ENCODE measurements at regions not wholly inside any gene's neighbourhood (a gene's known extent, or its start where the extent isn't known, plus 50 kb on each side); places are given as distances from the start of the nearest gene placed in this dataset.

DNA sequence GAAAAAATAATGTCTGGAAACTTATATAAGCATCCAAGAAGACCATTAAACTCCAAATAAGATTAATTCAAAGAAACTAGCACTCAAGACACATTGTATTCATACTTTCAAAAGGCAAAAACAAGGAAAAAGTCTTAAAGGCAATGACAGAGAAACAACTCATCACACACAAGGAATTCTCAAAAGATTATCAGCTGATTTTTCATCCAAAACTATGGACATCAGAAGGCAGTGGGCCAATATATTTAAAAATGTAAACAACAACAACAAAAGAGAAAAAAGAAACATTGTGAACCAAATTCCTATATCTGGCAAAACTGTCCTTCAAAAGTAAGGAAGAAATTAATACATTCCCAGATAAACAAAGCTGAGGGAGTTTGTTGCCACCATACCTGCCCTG is 711.4 kb upstream of the GALNTL6 start:
- DNase-seq (ENCODE audit: insufficient read length, low spot score) (no peak), FAIRE-seq (no peak)
- TF ChIP-seq POLR2AphosphoS5 (IDR thresholded peaks at IDR 0.05; ENCODE audit: low read depth, low read length) (no peak), TAF1 (IDR thresholded peaks at IDR 0.05; ENCODE audit: low read depth, low read length) (no peak), SPI1 (IDR thresholded peaks at IDR 0.05; ENCODE audit: low read depth, low read length) (no peak), POLR2A (IDR thresholded peaks at IDR 0.05; ENCODE audit: low read depth, low read length) (no peak), PAX5 (IDR thresholded peaks at IDR 0.05; ENCODE audit: insufficient read depth, low read length, severe bottlenecking) (no peak), POU2F2 (IDR thresholded peaks at IDR 0.05; ENCODE audit: low read depth, low read length) (no peak)

DNA sequence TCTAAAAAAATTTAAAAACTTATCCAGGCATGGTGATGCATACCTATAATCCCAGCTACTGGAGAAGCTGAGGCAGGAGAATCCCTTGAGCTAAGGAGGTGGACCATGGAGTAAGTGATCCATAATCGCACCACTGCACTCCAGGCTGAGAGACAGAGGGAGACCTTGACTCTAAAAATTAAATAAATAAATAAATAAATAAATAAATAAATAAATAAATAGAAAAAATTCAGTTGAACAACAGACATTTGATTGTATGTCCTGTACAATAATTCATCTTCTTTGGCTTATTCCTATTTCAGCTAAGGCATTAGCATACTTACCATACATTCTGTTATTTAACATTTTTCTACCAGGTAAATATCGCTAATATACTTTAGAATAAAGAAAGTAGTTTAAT is 726.1 kb upstream of the GALNTL6 start:
- no peak for TF ChIP-seq TAF1 (IDR thresholded peaks at IDR 0.05; ENCODE audit: low read depth, low read length)
- no peak for TF ChIP-seq POU2F2 (IDR thresholded peaks at IDR 0.05; ENCODE audit: low read depth, low read length)
- no peak for TF ChIP-seq SPI1 (IDR thresholded peaks at IDR 0.05; ENCODE audit: low read depth, low read length)
- TF ChIP-seq POLR2AphosphoS5 (IDR thresholded peaks at IDR 0.05; ENCODE audit: low read depth, low read length), result no peak
- no peak for TF ChIP-seq POLR2A (IDR thresholded peaks at IDR 0.05; ENCODE audit: low read depth, low read length)
- TF ChIP-seq PAX5 (IDR thresholded peaks at IDR 0.05; ENCODE audit: insufficient read depth, low read length, severe bottlenecking), result no peak
- DNase-seq (ENCODE audit: insufficient read length, low spot score) (no peak), FAIRE-seq (no peak)

DNA sequence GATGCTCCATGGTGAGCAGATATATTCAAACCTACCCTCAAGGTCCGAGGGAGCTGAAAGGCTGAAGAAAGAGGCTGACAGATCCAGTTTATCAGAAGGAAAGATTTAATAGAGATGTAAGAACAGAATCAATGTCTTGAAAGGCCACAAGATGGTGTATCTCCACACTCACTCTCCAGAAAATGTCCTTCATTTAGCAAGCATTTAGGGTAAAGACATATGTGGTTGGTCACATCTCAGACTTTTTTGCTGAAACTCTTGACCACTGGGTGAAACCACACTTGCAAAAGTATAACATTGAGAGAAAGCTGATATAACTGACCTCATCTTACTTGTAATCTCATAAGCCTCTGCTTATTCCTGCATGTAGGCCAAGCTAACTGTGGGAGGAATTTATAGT is 745.8 kb upstream of the GALNTL6 start:
- FAIRE-seq (no peak), DNase-seq (ENCODE audit: insufficient read length, low spot score) (no peak)
- TF ChIP-seq TAF1 (IDR thresholded peaks at IDR 0.05; ENCODE audit: low read depth, low read length) (no peak), POLR2AphosphoS5 (IDR thresholded peaks at IDR 0.05; ENCODE audit: low read depth, low read length) (no peak), POLR2A (IDR thresholded peaks at IDR 0.05; ENCODE audit: low read depth, low read length) (no peak), POU2F2 (IDR thresholded peaks at IDR 0.05; ENCODE audit: low read depth, low read length) (no peak), SPI1 (IDR thresholded peaks at IDR 0.05; ENCODE audit: low read depth, low read length) (no peak), PAX5 (IDR thresholded peaks at IDR 0.05; ENCODE audit: insufficient read depth, low read length, severe bottlenecking) (no peak)

DNA sequence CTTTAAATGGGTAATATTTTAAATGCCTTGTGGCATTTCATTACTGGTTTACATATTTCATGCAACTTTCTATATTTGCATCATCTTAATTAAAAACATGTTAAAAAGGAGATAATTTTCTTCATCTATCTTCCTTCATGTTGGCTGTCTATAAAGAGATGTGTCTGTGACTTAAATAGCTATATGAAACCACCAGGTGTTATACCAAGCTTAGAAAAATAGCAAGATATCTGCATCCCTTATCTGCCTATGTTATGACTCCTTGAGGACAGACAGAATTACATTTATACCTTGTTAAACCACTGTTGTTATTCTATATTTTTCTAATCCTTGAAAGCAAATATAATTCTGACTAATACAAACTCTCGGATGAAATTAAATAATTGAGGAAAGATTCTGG is 763.8 kb upstream of the GALNTL6 start:
- FAIRE-seq, result no peak
- no peak for TF ChIP-seq POU2F2 (IDR thresholded peaks at IDR 0.05; ENCODE audit: low read depth, low read length)
- DNase-seq (ENCODE audit: insufficient read length, low spot score), result no peak

DNA sequence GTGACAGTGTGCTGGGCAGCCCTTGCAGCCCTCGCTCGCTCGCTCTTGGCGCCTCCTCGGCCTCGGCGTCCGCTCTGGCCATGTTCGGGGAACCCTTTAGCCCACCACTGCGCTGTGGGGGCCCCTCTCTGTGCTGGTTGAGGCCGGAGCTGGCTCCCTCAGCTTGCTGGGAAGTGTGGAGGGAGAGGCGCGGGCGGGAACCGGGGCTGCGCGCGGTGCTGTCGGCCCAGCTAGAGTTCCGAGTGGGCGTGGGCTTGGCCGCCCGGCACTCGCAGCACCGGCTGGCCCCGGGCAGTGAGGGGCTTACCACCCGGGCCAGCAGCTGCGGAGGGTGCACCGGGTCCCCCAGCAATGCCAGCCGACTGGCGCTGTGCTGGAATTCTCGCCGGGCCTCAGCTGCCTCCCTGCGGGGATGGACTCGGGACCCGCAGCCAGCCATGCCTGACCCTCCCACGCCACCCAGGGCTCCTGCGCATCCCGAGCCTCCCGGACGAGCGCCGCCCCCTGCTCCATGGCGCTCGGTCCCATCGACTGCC is 770.1 kb upstream of the GALNTL6 start:
- FAIRE-seq (no peak), DNase-seq (ENCODE audit: insufficient read length, low spot score) (no peak)
- TF ChIP-seq POLR2AphosphoS5 (IDR thresholded peaks at IDR 0.05; ENCODE audit: low read depth, low read length), result no peak
- no peak for TF ChIP-seq POU2F2 (IDR thresholded peaks at IDR 0.05; ENCODE audit: low read depth, low read length)
- TF ChIP-seq PAX5 (IDR thresholded peaks at IDR 0.05; ENCODE audit: insufficient read depth, low read length, severe bottlenecking), result no peak
- TF ChIP-seq SPI1 (IDR thresholded peaks at IDR 0.05; ENCODE audit: low read depth, low read length), result no peak
- no peak for TF ChIP-seq POLR2A (IDR thresholded peaks at IDR 0.05; ENCODE audit: low read depth, low read length)
- TF ChIP-seq TAF1 (IDR thresholded peaks at IDR 0.05; ENCODE audit: low read depth, low read length), result no peak

DNA sequence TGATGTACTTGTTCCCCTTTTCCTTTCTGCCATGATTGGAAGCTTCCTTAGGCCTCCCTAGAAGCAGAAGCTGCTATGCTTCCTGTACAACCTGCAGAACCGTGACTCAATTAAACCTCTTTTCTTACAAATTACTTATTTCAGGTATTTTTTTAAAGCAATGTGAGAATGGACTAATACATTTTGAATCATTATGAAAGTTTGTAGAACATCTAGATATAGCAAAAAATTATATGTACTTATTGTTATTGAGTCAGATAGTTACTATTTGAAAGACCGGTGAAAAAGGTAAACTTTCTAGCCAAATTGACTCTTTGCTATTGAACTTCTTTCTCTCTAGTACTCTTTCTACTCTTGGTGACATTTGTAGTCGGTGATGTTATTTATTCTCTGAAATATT is 777.3 kb upstream of the GALNTL6 start:
- DNase-seq (ENCODE audit: insufficient read length, low spot score) (no peak), FAIRE-seq (no peak)
- TF ChIP-seq SPI1 (IDR thresholded peaks at IDR 0.05; ENCODE audit: low read depth, low read length), result no peak
- TF ChIP-seq TAF1 (IDR thresholded peaks at IDR 0.05; ENCODE audit: low read depth, low read length), result no peak
- TF ChIP-seq POLR2AphosphoS5 (IDR thresholded peaks at IDR 0.05; ENCODE audit: low read depth, low read length), result no peak
- no peak for TF ChIP-seq POU2F2 (IDR thresholded peaks at IDR 0.05; ENCODE audit: low read depth, low read length)
- no peak for TF ChIP-seq PAX5 (IDR thresholded peaks at IDR 0.05; ENCODE audit: insufficient read depth, low read length, severe bottlenecking)
- no peak for TF ChIP-seq POLR2A (IDR thresholded peaks at IDR 0.05; ENCODE audit: low read depth, low read length)

DNA sequence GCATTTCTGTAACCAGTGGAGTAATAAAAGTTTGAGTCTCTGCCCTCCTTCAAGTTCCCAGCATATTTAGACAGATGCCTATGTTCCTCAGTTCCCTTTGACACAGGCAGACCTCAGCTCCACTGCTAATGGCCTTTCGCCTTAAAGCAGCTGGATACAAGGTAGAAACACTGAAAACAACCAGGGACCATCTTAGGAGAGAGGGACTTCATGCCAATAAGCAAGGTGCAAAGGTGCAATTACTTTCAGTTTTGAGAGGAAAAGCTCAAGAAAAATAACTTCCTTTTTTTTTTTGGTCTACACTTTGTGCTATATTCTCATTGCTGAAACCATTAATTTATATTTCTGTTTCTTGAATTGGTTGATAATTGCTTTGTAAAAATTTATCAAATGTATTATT is 781.9 kb upstream of the GALNTL6 start:
- DNase-seq (ENCODE audit: insufficient read length, low spot score), result no peak
- TF ChIP-seq SPI1 (IDR thresholded peaks at IDR 0.05; ENCODE audit: low read depth, low read length) (no peak), POU2F2 (IDR thresholded peaks at IDR 0.05; ENCODE audit: low read depth, low read length) (no peak), POLR2AphosphoS5 (IDR thresholded peaks at IDR 0.05; ENCODE audit: low read depth, low read length) (no peak), TAF1 (IDR thresholded peaks at IDR 0.05; ENCODE audit: low read depth, low read length) (no peak), POLR2A (IDR thresholded peaks at IDR 0.05; ENCODE audit: low read depth, low read length) (no peak), PAX5 (IDR thresholded peaks at IDR 0.05; ENCODE audit: insufficient read depth, low read length, severe bottlenecking) (no peak)
- FAIRE-seq, result no peak

DNA sequence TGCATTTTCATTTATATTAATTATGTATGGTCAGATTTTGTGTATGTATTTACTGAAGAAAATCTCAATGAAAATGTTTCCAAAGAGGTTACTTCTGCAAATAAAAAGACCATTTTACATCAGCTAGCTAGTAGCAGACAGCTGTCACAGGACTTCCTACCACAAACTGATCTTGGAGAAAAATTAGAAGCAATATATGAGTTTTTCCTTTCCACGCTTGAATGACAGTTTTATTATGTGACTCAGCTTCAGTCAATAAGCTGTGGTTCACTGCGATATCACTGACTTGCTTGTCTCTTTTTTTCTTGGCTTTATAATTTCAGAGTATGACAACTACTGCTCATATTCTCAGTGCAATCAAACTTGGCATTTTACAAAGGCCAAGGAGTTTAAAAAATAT is 787.4 kb upstream of the GALNTL6 start:
- no peak for DNase-seq (ENCODE audit: insufficient read length, low spot score)
- FAIRE-seq, result no peak
- TF ChIP-seq POU2F2 (IDR thresholded peaks at IDR 0.05; ENCODE audit: low read depth, low read length) (no peak), PAX5 (IDR thresholded peaks at IDR 0.05; ENCODE audit: insufficient read depth, low read length, severe bottlenecking) (no peak), TAF1 (IDR thresholded peaks at IDR 0.05; ENCODE audit: low read depth, low read length) (no peak), POLR2A (IDR thresholded peaks at IDR 0.05; ENCODE audit: low read depth, low read length) (no peak), POLR2AphosphoS5 (IDR thresholded peaks at IDR 0.05; ENCODE audit: low read depth, low read length) (no peak), SPI1 (IDR thresholded peaks at IDR 0.05; ENCODE audit: low read depth, low read length) (no peak)

DNA sequence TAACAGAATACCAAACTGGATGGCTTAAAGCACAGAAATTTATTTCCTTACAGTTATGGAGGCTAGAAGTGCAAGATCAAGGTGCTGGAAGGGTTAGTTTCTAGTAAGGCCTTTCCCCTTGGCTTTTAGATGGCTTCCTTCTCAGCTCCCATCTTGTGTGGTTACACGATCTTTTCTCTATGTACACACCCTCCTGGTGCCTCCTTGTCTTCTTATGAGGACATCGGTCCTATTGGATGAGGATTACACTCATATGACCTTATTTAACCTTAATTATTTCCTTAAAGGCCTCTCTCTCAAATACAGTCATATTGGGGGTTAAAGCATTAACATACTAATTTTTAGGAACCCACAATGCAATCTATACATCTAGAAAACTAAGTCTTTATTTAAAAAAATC is 787.9 kb upstream of the GALNTL6 start:
- DNase-seq (ENCODE audit: insufficient read length, low spot score) (no peak), FAIRE-seq (no peak)
- TF ChIP-seq POU2F2 (IDR thresholded peaks at IDR 0.05; ENCODE audit: low read depth, low read length) (no peak), TAF1 (IDR thresholded peaks at IDR 0.05; ENCODE audit: low read depth, low read length) (no peak), POLR2AphosphoS5 (IDR thresholded peaks at IDR 0.05; ENCODE audit: low read depth, low read length) (no peak), POLR2A (IDR thresholded peaks at IDR 0.05; ENCODE audit: low read depth, low read length) (no peak), PAX5 (IDR thresholded peaks at IDR 0.05; ENCODE audit: insufficient read depth, low read length, severe bottlenecking) (no peak), SPI1 (IDR thresholded peaks at IDR 0.05; ENCODE audit: low read depth, low read length) (no peak)

DNA sequence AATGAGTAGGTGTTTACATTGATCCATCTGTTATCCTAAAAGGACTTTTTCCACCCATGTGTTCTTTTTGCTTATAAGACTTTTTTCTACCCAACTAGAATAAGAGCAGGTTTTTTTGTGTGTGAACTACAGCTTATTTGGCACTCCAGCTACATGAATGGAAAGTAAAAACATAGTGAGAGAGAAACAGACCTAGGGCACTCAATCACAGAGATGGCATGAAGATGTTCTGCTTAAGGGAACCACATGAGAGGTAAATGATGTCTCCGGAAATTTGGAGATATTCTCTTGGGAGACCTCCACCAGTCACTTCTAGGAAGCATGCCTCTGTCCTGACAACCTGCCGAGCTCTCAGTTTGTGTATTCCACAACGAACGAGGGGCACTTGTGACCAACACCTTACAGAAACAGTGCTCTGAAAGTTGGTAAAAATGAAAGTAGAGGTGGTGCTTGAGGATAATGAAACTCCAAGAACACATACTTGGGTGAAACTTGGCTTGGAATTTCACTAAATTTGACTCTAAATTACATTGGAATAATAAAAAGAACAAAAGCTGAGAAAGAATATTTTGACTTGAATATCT is 788.4 kb upstream of the GALNTL6 start:
- TF ChIP-seq PAX5 (IDR thresholded peaks at IDR 0.05; ENCODE audit: insufficient read depth, low read length, severe bottlenecking) (no peak), POU2F2 (IDR thresholded peaks at IDR 0.05; ENCODE audit: low read depth, low read length) (no peak), TAF1 (IDR thresholded peaks at IDR 0.05; ENCODE audit: low read depth, low read length) (no peak), POLR2AphosphoS5 (IDR thresholded peaks at IDR 0.05; ENCODE audit: low read depth, low read length) (no peak), SPI1 (IDR thresholded peaks at IDR 0.05; ENCODE audit: low read depth, low read length) (no peak), POLR2A (IDR thresholded peaks at IDR 0.05; ENCODE audit: low read depth, low read length) (no peak)
- FAIRE-seq (no peak), DNase-seq (ENCODE audit: insufficient read length, low spot score) (no peak)

Data from GM12891 (cell line).